Mucosa of descending colon (tissue), 3 donors: ENCODE measurements at regions not wholly inside any gene's neighbourhood (a gene's known extent, or its start where the extent isn't known, plus 50 kb on each side); places are given as distances from the start of the nearest gene placed in this dataset.

Experiments
- ATAC-seq: fragments of 200-7000 bp; cut with Tn5 transposase; one replicate; pipeline ENCODE4 v1.9.1; 2020; ENCODE audit warnings: mild to moderate bottlenecking, moderate library complexity
- DNase-seq, 3 donors: peaks; one replicate each; pipeline ENCODE4 v3.0.0-alpha.2; 2020
- H3K36me3 ChIP-seq: fragments of 200-600 bp; one replicate; pipeline ENCODE4 v1.8.0; 2021; ENCODE audit warnings: low read depth, mild to moderate bottlenecking
- H3K4me1 ChIP-seq: fragments of 200-600 bp; one replicate; pipeline ENCODE4 v1.8.0; 2021; ENCODE audit warnings: low read depth, mild to moderate bottlenecking
- H3K4me3 ChIP-seq: fragments of 200-600 bp; one replicate; pipeline ENCODE4 v1.8.0; 2021; ENCODE audit warnings: mild to moderate bottlenecking
- H3K9me3 ChIP-seq: fragments of 200-600 bp; one replicate; pipeline ENCODE4 v1.8.0; 2021; ENCODE audit warnings: mild to moderate bottlenecking
- CTCF ChIP-seq: fragments of 200-600 bp; IDR thresholded peaks from one replicate; pipeline ENCODE4 v1.8.0; 2022; ENCODE audit warnings: antibody characterized with exemption, mild to moderate bottlenecking
- intact Hi-C, 2 donors: fragments of 100-400 bp; cut with DNase I in 1 of 2; cut with micrococcal nuclease in 1 of 2; formaldehyde crosslinking; loops; one replicate each; pipeline versions ENCODE4 v1.11.0 to v1.11.1; 2022; cut with DNase I, micrococcal nuclease
- donor health status: DM: no; HTN: no; CAD: no; lungs with moderate emphysema.
- donor health status: DM: no; HTN: no; CAD: no.
- donor health status: DM: no; HTN: yes; CAD: no.

DNA sequence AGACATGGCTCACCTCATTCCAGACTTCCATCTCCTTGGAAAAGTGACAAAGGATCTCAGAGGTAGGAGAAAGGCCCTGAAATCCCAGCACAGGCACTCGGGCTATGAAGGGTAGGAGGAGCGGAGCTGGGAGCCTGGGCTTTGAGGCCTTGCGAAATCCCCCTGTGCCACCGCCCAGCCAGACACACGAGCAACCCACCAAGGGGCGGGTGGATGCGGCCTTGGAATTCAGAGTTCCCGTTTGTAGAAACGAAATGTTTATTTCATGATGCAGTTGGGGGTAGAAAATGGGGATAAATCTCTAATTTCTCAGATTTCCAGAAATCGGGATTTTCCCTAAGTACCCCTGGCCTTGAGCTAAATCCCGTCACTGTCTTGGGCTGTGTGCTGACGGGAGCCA lies 177.1 kb upstream of the HDAC4 start:
- ATAC-seq (no peak), DNase-seq (peak in 2 of 3 donors; percentile 5 to 13)
- Histone ChIP-seq H3K9me3 (no peaks in the 10 kb centered on the region), H3K4me1 (no peaks in the 10 kb centered on the region), H3K36me3 (no peaks in the 10 kb centered on the region), H3K4me3 (no peak overlapping the region)
- TF ChIP-seq CTCF = no peak
- intact Hi-C loops = no loop called here

DNA sequence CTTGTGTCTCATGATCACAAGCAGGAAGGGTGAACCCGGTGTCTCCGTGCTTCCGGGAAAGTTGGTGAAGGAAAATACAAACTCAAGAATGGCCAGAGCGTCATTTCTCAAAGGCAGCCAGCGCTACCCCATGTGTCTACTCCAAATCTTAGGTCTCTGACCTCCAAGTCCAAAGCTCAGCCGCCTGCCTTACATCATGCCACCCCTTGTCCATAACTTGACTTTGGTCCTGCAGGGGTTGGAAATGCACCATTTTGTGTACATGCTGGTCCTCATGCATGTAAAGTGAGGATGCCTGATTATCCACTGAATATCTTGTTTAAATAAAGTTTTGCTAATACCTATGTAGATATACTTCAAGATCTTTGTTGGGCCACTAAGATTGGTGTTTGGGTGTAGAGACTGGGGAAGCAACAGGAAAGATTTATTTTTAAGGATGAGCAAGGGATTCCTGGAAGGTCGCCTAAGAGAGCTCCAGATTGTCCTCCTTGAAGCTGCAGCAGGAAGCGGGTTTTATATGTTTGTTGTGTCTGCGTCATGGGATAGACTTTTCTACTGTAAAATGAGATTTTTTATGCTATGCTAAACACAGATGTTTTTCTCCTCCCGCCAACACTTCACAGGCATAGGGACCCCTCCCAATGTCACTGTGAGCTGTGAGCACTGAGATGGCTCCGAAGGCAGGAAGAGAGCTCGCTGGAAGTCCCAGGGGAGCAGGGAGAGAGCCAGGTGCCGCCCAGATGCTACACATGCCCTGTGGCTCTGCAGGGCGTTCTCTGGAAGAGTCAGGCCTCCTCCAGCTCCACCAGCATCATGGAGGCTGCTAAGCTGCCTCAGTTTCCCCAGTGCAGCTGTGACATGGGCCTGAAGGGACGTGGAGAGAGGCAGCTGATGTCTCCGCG lies 176.2 kb upstream of the HDAC4 start:
- peak in 2 of 3 donors; percentile 1 to 33 for DNase-seq
- no peak for ATAC-seq
- no peak for TF ChIP-seq CTCF
- no peaks in the 10 kb centered on the region for H3K9me3 ChIP-seq
- no peak overlapping the region for H3K4me3 ChIP-seq
- no peaks in the 10 kb centered on the region for H3K36me3 ChIP-seq
- intact Hi-C loops = no loop called here
- H3K4me1 ChIP-seq = no peaks in the 10 kb centered on the region

GRCh38 chr2:239575931-239576445 lies 175.2 kb upstream of the HDAC4 start:
- no peak for ATAC-seq
- DNase-seq = peak in 1 of 3 donors; percentile 37

GRCh38 chr2:239574434-239575156 lies 173.8 kb upstream of the HDAC4 start:
- DNase-seq = peak in 1 of 3 donors; percentile 22
- no peak for TF ChIP-seq CTCF
- no peak for ATAC-seq
- H3K9me3 ChIP-seq = no peaks in the 10 kb centered on the region
- H3K4me3 ChIP-seq = no peak overlapping the region
- intact Hi-C loops = no loop called here
- H3K36me3 ChIP-seq = no peaks in the 10 kb centered on the region
- H3K4me1 ChIP-seq = no peaks in the 10 kb centered on the region

More at GRCh38 chr2:239575931-239576445, 175.2 kb upstream of the HDAC4 start:
- no peaks in the 10 kb centered on the region for H3K36me3 ChIP-seq
- intact Hi-C loops = no loop called here
- no peaks in the 10 kb centered on the region for H3K9me3 ChIP-seq
- H3K4me1 ChIP-seq = no peaks in the 10 kb centered on the region
- H3K4me3 ChIP-seq = no peak overlapping the region
- TF ChIP-seq CTCF = no peak

- no peak for TF ChIP-seq CTCF
- no peak overlapping the region for H3K4me3 ChIP-seq
- ATAC-seq = no peak
- intact Hi-C loops = no loop called here
- peak in 1 of 3 donors; percentile 24 for DNase-seq
- H3K9me3 ChIP-seq = no peaks in the 10 kb centered on the region
- H3K4me1 ChIP-seq = no peaks in the 10 kb centered on the region
- no peaks in the 10 kb centered on the region for H3K36me3 ChIP-seq
Observed at GRCh38 chr2:239574054-239574433, 173.2 kb upstream of the HDAC4 start.
